ENCODE measurements at regions not wholly inside any gene's neighbourhood (a gene's known extent, or its start where the extent isn't known, plus 50 kb on each side); places are given as distances from the start of the nearest gene placed in this dataset.
"Not testable (repeated sequence)": the region's sequence is repeated elsewhere in the genome, so short reads cannot be mapped to it uniquely, and the experiment has no call there.

DNA sequence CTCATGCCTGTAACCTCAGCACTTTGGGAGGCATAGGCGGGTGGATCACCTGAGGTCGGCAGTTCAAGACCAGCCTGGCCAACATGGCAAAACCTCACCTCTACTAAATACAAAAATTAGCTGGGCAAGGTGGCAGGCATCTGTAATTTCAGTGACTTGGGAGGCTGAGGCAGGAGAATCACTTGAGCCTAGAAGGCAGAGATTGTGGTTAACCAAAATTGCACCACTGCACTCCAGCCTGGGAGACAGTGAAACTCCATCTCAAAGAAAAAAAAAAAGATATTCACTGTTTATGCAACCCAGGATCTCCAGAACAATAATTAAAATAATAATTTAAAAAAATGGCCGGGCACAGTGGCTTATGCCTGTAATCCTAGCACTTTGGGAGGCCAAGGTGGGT, 247.5 kb downstream of the LIPI start:
- H3K9me3 Mint-ChIP-seq (ENCODE audit: unreplicated experiment); H3K27me3 Mint-ChIP-seq (ENCODE audit: unreplicated experiment); H3K27ac Mint-ChIP-seq (ENCODE audit: unreplicated experiment); DNase-seq; H3K36me3 Mint-ChIP-seq (ENCODE audit: unreplicated experiment); H3K4me1 Mint-ChIP-seq (ENCODE audit: low read depth, unreplicated experiment); H3K4me3 Mint-ChIP-seq (ENCODE audit: unreplicated experiment): not testable (repeated sequence)

DNA sequence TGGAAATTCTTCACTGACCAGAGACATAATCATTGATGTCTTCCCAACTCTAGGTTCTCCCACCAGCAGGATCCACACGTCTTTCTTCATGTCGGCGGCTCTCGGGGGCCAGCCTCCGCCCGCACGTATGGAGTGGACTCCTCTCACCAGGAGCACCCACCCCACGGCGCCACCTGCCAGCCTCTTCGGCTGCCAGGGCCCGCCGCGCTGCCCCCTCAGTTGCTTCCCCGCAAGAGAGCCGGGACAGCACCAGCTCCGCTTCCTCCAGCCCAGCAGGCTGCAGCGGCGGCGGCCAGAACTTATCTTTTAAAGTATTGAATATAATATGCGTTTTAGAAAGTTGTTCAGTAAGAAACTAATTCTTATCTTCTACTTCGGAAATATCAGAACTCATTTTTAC, 273.5 kb downstream of the LIPI start:
- TF ChIP-seq, protein P1, sequence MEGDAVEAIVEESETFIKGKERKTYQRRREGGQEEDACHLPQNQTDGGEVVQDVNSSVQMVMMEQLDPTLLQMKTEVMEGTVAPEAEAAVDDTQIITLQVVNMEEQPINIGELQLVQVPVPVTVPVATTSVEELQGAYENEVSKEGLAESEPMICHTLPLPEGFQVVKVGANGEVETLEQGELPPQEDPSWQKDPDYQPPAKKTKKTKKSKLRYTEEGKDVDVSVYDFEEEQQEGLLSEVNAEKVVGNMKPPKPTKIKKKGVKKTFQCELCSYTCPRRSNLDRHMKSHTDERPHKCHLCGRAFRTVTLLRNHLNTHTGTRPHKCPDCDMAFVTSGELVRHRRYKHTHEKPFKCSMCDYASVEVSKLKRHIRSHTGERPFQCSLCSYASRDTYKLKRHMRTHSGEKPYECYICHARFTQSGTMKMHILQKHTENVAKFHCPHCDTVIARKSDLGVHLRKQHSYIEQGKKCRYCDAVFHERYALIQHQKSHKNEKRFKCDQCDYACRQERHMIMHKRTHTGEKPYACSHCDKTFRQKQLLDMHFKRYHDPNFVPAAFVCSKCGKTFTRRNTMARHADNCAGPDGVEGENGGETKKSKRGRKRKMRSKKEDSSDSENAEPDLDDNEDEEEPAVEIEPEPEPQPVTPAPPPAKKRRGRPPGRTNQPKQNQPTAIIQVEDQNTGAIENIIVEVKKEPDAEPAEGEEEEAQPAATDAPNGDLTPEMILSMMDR (IDR thresholded peaks at IDR 0.05; ENCODE audit: partially characterized antibody, unreplicated experiment): no peak
- Mint-ChIP-seq H3K4me3 (ENCODE audit: unreplicated experiment) (no peak overlapping the region), H3K4me1 (ENCODE audit: low read depth, unreplicated experiment) (peaks cover 10% of the 10 kb centered on the region), H3K36me3 (ENCODE audit: unreplicated experiment) (peaks cover 14% of the 10 kb centered on the region), H3K27me3 (ENCODE audit: unreplicated experiment) (peaks cover 3% of the 10 kb centered on the region), H3K9me3 (ENCODE audit: unreplicated experiment) (peaks cover 11% of the 10 kb centered on the region), H3K27ac (ENCODE audit: unreplicated experiment) (no peak overlapping the region)
- DNase-seq: no peak

DNA sequence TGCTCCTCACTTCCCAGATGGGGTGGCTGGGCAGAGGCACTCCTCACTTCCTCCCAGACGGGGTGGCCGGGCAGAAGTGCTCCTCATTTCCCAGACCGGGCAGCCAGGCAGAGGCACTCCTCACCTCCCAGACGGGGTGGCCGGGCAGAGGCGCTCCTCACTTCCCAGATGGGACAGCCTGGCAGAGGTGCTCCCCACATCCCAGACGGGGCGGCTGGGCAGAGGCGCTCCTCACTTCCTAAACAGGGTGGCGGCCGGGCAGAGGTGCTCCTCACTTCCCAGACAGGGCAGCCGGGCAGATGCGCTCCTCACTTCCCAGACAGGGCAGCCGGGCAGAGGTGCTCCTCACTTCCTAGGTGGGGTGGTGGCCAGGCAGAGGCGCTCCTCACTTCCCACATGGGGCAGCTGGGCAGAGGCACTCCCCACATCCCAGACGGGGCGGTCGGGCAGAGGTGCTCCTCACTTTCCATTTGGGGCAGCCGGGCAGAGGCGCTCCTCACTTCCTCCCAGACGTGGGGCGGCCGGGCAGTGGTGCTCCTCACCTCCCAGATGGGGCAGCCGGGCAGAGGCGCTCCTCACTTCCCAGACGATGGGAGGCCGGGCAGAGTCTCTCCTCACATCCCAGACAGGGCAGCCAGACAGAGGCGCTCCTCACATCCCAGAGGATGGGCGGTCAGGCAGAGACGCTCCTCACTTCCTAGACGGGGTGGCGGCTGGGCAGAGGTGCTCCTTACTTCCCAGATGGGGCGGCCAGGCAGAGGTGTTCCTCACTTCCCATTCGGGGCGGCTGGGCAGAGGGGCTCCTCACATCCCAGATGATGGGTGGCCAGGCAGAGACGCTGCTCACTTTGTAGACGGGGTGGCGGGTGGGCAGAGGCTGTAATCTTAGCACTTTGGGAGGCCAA, 274.5 kb downstream of the LIPI start:
- not testable (repeated sequence) for H3K4me3 Mint-ChIP-seq (ENCODE audit: unreplicated experiment); H3K27ac Mint-ChIP-seq (ENCODE audit: unreplicated experiment); DNase-seq; H3K4me1 Mint-ChIP-seq (ENCODE audit: low read depth, unreplicated experiment); H3K27me3 Mint-ChIP-seq (ENCODE audit: unreplicated experiment)
- Mint-ChIP-seq H3K36me3 (ENCODE audit: unreplicated experiment) (peaks cover 14% of the 10 kb centered on the region), H3K9me3 (ENCODE audit: unreplicated experiment) (peaks cover 11% of the 10 kb centered on the region)

DNA sequence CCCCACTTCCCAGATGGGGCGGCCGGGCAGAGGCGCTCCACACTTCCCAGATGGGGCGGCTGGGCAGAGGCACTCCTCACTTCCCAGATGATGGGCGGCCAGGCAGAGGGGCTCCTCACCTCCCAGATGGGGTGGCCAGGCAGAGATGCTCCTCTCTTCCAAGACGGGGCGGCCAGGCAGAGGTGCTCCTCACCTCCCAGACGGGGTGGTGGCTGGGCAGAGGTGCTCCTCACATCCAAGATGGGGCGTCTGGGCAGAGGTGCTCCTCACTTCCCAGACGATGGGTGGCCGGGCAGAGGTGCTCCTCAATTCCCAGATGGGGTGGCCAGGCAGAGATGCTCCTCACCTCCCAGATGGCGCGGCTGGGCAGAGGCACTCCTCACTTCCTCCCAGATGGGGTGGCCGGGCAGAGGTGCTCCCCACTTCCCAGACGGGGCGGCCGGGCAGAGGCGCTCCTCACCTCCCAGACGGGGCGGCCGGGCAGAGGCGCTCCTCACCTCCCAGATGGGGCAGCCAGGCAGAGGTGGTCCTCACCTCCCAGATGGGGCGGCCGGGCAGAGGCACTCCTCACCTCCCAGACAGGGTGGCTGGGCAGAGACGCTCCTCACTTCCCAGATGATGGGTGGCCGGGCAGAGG, 275.2 kb downstream of the LIPI start:
- Mint-ChIP-seq H3K36me3 (ENCODE audit: unreplicated experiment) (peaks cover 14% of the 10 kb centered on the region), H3K9me3 (ENCODE audit: unreplicated experiment) (peaks cover 12% of the 10 kb centered on the region)
- not testable (repeated sequence) for H3K27ac Mint-ChIP-seq (ENCODE audit: unreplicated experiment); H3K4me1 Mint-ChIP-seq (ENCODE audit: low read depth, unreplicated experiment); DNase-seq; H3K4me3 Mint-ChIP-seq (ENCODE audit: unreplicated experiment); H3K27me3 Mint-ChIP-seq (ENCODE audit: unreplicated experiment)

DNA sequence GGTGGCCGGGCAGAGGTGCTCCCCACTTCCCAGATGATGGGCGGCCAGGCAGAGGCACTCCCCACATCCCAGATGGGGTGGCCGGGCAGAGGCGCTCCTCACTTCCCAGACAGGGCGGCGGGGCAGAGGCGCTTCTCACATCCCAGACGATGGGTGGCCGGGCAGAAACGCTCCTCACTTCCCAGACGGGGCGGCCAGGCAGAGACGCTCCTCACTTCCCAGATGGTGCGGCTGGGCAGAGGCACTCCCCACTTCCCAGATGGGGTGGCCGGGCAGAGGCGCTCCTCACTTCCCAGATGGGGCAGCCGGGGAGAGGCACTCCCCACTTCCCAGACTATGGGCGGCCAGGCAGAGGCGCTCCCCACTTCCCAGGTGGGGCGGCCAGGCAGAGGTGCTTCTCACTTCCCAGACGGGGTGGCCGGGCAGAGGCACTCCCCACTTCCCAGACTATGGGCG, 275.8 kb downstream of the LIPI start:
- DNase-seq; H3K27ac Mint-ChIP-seq (ENCODE audit: unreplicated experiment); H3K4me1 Mint-ChIP-seq (ENCODE audit: low read depth, unreplicated experiment); H3K4me3 Mint-ChIP-seq (ENCODE audit: unreplicated experiment); H3K27me3 Mint-ChIP-seq (ENCODE audit: unreplicated experiment): not testable (repeated sequence)
- H3K9me3 Mint-ChIP-seq (ENCODE audit: unreplicated experiment): peaks cover 12% of the 10 kb centered on the region
- peaks cover 14% of the 10 kb centered on the region for H3K36me3 Mint-ChIP-seq (ENCODE audit: unreplicated experiment)

DNA sequence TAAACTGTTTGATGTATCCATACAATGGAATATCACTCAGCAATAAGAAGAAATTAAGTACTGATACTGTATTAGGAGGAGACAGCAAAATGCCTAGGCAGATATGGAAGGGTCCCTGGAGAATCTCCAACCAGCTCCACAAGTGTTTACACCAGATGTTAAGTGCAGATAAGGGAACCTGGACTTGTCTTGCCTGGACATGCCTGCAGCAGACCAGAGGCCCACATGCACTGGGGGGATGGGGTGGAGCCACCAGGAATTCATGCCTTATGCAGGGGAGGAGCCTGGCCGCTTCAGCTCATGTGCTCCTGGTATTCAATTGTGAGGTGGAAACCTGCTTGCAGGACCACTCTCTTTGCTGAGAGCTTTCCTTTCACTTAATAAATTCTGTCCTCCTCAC, 287.6 kb downstream of the LIPI start:
- H3K36me3 Mint-ChIP-seq (ENCODE audit: unreplicated experiment); H3K27ac Mint-ChIP-seq (ENCODE audit: unreplicated experiment); H3K4me3 Mint-ChIP-seq (ENCODE audit: unreplicated experiment); H3K27me3 Mint-ChIP-seq (ENCODE audit: unreplicated experiment); H3K9me3 Mint-ChIP-seq (ENCODE audit: unreplicated experiment); H3K4me1 Mint-ChIP-seq (ENCODE audit: low read depth, unreplicated experiment): not testable (repeated sequence)
- peak; percentile 64 for DNase-seq

DNA sequence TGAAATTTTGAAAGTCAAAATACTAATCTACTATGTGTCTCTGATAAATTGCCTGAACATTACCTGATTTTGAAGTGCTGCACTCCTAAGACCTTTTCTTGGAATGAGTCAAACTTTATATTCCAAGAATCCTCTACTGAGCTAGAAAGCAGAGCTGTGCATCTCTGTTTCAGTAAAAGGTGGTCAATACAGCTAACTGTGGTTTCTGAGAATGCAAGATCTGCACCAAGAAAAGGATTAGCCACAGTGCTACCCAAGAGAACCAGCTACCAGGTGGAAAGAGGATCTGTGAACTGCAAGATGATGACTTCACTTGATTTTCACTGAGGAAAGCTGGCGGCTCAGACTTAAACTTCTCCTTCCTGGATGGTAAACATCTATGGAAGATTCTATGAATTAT, 289.3 kb downstream of the LIPI start:
- H3K9me3 Mint-ChIP-seq (ENCODE audit: unreplicated experiment); H3K36me3 Mint-ChIP-seq (ENCODE audit: unreplicated experiment); H3K27ac Mint-ChIP-seq (ENCODE audit: unreplicated experiment); H3K27me3 Mint-ChIP-seq (ENCODE audit: unreplicated experiment); DNase-seq; H3K4me1 Mint-ChIP-seq (ENCODE audit: low read depth, unreplicated experiment); H3K4me3 Mint-ChIP-seq (ENCODE audit: unreplicated experiment): not testable (repeated sequence)

DNA sequence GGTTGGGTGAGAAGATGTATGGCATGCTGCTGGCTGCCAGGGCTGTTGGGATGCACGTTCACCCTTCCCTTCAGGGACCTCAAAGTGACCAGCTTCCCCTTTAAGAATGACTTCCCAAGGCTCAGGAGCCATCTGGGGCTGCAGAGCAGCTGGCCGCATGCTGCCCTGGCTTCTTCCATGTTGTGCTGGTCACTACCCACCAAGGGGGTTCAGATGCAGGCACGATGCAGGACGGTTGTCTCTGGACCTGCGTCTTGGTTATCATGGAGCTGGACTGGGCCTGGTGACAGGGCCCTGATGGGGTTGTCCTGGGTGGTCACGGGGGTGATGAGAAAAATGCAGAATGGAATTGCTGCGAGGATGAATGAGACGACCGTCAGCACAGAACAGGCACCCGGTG, 297.8 kb downstream of the POTED start:
- H3K27ac Mint-ChIP-seq (ENCODE audit: unreplicated experiment); H3K9me3 Mint-ChIP-seq (ENCODE audit: unreplicated experiment); H3K4me1 Mint-ChIP-seq (ENCODE audit: low read depth, unreplicated experiment); H3K36me3 Mint-ChIP-seq (ENCODE audit: unreplicated experiment); H3K4me3 Mint-ChIP-seq (ENCODE audit: unreplicated experiment); H3K27me3 Mint-ChIP-seq (ENCODE audit: unreplicated experiment); DNase-seq: not testable (repeated sequence)

DNA sequence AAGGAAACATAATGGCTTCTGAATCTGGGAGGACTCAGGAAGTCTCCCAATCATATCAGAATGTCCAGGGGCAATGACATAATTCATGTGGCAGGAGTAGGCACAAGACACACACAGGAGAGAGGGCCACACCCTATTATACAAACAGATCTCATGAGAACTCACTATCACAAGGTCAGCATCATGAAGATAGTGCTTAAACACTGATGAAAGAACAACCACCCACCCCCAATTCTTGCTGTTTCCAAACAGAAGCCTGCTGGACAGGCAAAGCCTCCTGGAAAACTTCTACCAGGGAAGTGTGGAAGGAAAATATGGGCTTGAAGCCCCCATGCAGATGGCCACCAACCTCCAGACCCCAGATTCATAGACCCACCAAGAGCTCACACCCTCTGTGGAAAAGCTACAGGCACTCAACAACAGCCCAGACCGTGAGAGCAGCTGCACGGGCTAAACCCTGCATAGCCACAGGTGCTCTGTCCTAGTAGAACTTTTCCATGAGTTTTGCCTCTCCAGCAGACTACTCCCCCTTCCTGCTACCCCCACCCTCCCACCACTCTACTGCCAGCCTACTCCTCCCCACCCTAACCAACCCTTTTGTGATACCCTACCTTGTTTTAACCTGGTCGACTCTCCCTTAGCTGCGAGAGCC, 287.1 kb downstream of the POTED start:
- not testable (repeated sequence) for H3K4me3 Mint-ChIP-seq (ENCODE audit: unreplicated experiment); H3K27me3 Mint-ChIP-seq (ENCODE audit: unreplicated experiment); H3K27ac Mint-ChIP-seq (ENCODE audit: unreplicated experiment); H3K4me1 Mint-ChIP-seq (ENCODE audit: low read depth, unreplicated experiment); H3K36me3 Mint-ChIP-seq (ENCODE audit: unreplicated experiment); H3K9me3 Mint-ChIP-seq (ENCODE audit: unreplicated experiment); DNase-seq

DNA sequence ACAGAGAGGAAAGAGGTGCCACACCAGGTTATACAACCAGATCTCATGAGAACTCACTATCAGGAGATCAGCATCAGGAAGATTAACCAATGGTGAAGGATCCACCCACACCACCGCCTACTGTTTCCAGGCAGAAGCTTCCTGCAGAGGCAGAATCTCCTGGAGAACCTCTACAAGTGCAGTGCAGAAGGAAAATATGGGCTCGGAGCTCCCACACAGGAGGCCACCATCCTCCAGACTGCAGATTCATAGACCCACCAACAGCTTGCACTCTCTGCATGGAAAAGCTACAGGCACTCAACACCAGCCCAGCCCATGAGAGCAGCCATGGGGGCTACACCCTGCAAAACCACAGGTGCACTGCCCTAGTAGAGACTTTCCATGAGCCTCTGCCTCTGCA, 284.0 kb downstream of the POTED start:
- not testable (repeated sequence) for H3K27ac Mint-ChIP-seq (ENCODE audit: unreplicated experiment); H3K9me3 Mint-ChIP-seq (ENCODE audit: unreplicated experiment); H3K27me3 Mint-ChIP-seq (ENCODE audit: unreplicated experiment); H3K36me3 Mint-ChIP-seq (ENCODE audit: unreplicated experiment); H3K4me3 Mint-ChIP-seq (ENCODE audit: unreplicated experiment); H3K4me1 Mint-ChIP-seq (ENCODE audit: low read depth, unreplicated experiment); DNase-seq

DNA sequence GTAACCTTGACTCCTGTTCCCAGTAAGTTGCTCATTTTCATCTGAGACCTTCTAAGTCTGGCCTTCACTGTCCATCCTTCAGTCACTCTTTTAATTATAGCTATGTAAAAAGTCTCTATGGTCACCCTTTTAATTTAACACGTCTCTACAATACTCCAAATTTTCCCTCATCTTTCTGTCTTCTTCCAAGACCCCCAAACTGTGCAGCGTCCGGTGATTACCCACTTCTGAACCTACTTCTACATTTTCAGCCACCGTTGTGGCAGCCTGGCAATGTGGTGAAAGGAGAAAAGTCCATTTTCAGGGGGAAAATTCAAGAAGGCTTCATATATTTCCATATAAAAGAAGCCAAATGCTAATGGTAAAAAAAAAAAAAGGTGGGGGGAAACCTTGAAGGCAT, 283.4 kb downstream of the POTED start:
- H3K9me3 Mint-ChIP-seq (ENCODE audit: unreplicated experiment); H3K27ac Mint-ChIP-seq (ENCODE audit: unreplicated experiment); H3K4me1 Mint-ChIP-seq (ENCODE audit: low read depth, unreplicated experiment); H3K27me3 Mint-ChIP-seq (ENCODE audit: unreplicated experiment); DNase-seq; H3K36me3 Mint-ChIP-seq (ENCODE audit: unreplicated experiment); H3K4me3 Mint-ChIP-seq (ENCODE audit: unreplicated experiment): not testable (repeated sequence)

All from glutamatergic neuron (in vitro differentiated cells).